ENCODE measurements at regions not wholly inside any gene's neighbourhood (a gene's known extent, or its start where the extent isn't known, plus 50 kb on each side); places are given as distances from the start of the nearest gene placed in this dataset.

- Mint-ChIP-seq H3K36me3 (ENCODE audit: low read depth) (no peaks in the 10 kb centered on the region), H3K27me3 (ENCODE audit: low read depth, poor library complexity) (no peaks in the 10 kb centered on the region), H3K9me3 (no peaks in the 10 kb centered on the region), H3K4me3 (no peak overlapping the region), H3K4me1 (no peaks in the 10 kb centered on the region), H3K27ac (no peak overlapping the region)
- DNase-seq: no peak
- TF ChIP-seq CTCF (IDR thresholded peaks at IDR 0.05): no peak
Measured at GRCh38 chr7:124681946-124682345, 83.6 kb downstream of the GPR37 start.

- no peak overlapping the region for H3K27ac Mint-ChIP-seq
Measured at GRCh38 chr7:124680304-124680703, 85.3 kb downstream of the GPR37 start.

GRCh38 chr7:124679586-124680225, 85.9 kb downstream of the GPR37 start:
- Mint-ChIP-seq H3K4me1 (no peaks in the 10 kb centered on the region), H3K4me3 (no peak overlapping the region), H3K27ac (no peak overlapping the region), H3K27me3 (ENCODE audit: low read depth, poor library complexity) (no peaks in the 10 kb centered on the region), H3K9me3 (no peaks in the 10 kb centered on the region), H3K36me3 (ENCODE audit: low read depth) (no peaks in the 10 kb centered on the region)
- TF ChIP-seq CTCF (IDR thresholded peaks at IDR 0.05): no peak
- no peak for DNase-seq

More at GRCh38 chr7:124680304-124680703, 85.3 kb downstream of the GPR37 start:
- no peaks in the 10 kb centered on the region for H3K4me1 Mint-ChIP-seq
- H3K27me3 Mint-ChIP-seq (ENCODE audit: low read depth, poor library complexity): no peaks in the 10 kb centered on the region
- no peak overlapping the region for H3K4me3 Mint-ChIP-seq
- no peak for TF ChIP-seq CTCF (IDR thresholded peaks at IDR 0.05)
- no peak for DNase-seq
- no peaks in the 10 kb centered on the region for H3K9me3 Mint-ChIP-seq
- no peaks in the 10 kb centered on the region for H3K36me3 Mint-ChIP-seq (ENCODE audit: low read depth)

GRCh38 chr7:124679146-124679545, 86.4 kb downstream of the GPR37 start:
- DNase-seq: no peak
- Mint-ChIP-seq H3K4me1 (no peaks in the 10 kb centered on the region), H3K9me3 (no peaks in the 10 kb centered on the region), H3K27ac (no peak overlapping the region), H3K4me3 (no peak overlapping the region), H3K27me3 (ENCODE audit: low read depth, poor library complexity) (no peaks in the 10 kb centered on the region), H3K36me3 (ENCODE audit: low read depth) (no peaks in the 10 kb centered on the region)
- no peak for TF ChIP-seq CTCF (IDR thresholded peaks at IDR 0.05)

- no peaks in the 10 kb centered on the region for H3K36me3 Mint-ChIP-seq (ENCODE audit: low read depth)
- no peaks in the 10 kb centered on the region for H3K4me1 Mint-ChIP-seq
- H3K27ac Mint-ChIP-seq: no peak overlapping the region
- H3K4me3 Mint-ChIP-seq: no peak overlapping the region
- TF ChIP-seq CTCF (IDR thresholded peaks at IDR 0.05): no peak
- H3K27me3 Mint-ChIP-seq (ENCODE audit: low read depth, poor library complexity): no peaks in the 10 kb centered on the region
- DNase-seq: no peak
- no peaks in the 10 kb centered on the region for H3K9me3 Mint-ChIP-seq
Measured at GRCh38 chr7:124674451-124674850, 91.1 kb downstream of the GPR37 start.

- Mint-ChIP-seq H3K36me3 (ENCODE audit: low read depth) (no peaks in the 10 kb centered on the region), H3K4me1 (no peaks in the 10 kb centered on the region), H3K9me3 (no peaks in the 10 kb centered on the region), H3K27me3 (ENCODE audit: low read depth, poor library complexity) (no peaks in the 10 kb centered on the region), H3K4me3 (no peak overlapping the region), H3K27ac (no peak overlapping the region)
- DNase-seq: no peak
- TF ChIP-seq CTCF (IDR thresholded peaks at IDR 0.05): no peak
Measured at GRCh38 chr7:124672011-124672410, 93.6 kb downstream of the GPR37 start.
